Activated T-cell treated with anti-CD3 and anti-CD28 coated beads, Interleukin-2, amount 50 U/mL, for 1 hour (primary cell): ENCODE measurements at regions not wholly inside any gene's neighbourhood (a gene's known extent, or its start where the extent isn't known, plus 50 kb on each side); places are given as distances from the start of the nearest gene placed in this dataset.
"Not testable (repeated sequence)": the region's sequence is repeated elsewhere in the genome, so short reads cannot be mapped to it uniquely, and the experiment has no call there.

Experiments
- DNase-seq: peaks from one replicate; pipeline ENCODE4 v3.0.0-alpha.2; 2020

GRCh38 chr20:50345712-50346373 is 155.2 kb downstream of the CEBPB start:
- DNase-seq: no peak

GRCh38 chr20:50346374-50347283 is 156.0 kb downstream of the CEBPB start:
- no peak for DNase-seq

DNA sequence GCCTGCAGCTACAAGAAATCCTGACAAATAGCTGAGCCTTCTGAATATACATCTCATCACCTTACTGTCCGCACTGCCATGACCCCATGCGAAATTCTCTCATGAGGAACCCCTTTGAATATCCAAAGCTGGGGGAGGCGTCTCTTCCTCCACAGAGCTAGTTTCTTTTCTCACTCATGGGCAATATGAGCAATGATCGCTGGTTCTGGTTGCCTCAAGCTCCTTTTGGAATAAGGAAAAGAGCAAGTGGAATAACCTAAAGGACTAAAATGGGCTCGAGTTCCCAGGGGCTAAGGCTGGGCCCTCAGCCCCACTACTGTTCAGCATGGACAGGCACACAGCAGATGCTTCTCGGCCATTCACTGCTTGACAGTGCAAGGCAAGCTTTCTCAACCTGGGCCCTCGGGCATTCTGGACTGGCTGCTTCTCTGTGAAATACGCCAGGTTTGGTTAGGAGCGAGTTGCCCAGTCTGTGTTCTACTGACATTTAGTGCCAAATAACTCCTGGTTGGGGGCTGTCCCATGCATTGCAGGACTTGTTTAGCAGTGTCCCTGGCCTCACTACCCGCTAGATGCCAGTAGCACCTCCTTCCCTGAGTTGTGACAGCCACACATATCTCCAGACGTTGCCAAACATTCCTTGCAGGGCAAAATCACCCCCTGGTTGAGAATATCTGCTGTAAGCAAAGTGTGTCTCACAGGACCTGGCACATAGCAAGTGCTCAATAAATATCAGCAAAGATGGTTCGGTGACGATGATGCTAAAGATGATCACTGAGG is 156.8 kb downstream of the CEBPB start:
- no peak for DNase-seq

GRCh38 chr20:50348096-50348495 is 157.5 kb downstream of the CEBPB start:
- no peak for DNase-seq

DNA sequence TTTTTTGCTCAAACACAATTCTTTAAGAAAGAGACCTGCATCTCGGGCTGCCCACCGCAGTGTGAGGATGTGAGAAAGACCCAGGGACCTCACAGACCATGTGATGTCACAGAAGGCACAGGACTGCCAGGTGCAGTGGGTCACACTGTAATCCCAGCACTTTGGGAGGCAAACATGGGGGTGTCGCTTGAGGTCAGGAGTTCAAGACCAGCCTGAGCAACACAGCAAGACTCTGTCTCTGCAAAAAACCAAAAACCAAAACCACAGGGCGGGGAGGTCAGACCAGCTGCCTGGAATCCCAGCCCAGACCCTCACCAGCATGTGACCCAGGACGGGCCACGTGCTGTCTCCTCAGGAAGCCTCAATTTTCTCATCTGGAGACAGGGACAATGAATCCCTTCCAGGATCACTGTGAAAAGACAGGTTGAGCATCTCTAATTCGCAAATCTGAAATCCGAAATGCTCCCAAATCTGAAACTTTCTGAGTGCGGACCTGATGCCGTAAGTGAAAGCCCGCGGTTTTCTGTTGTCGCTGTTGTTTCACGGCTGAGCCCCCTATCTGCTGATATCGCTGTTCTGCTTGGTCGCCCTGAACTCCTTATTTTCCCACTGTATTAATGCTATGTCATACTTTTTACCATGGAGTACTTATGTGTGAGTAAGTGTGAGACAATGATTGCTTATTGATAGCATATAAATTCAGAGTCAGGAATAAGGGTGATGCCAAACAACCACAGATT is 159.5 kb upstream of the PTPN1 start:
- no peak for DNase-seq

DNA sequence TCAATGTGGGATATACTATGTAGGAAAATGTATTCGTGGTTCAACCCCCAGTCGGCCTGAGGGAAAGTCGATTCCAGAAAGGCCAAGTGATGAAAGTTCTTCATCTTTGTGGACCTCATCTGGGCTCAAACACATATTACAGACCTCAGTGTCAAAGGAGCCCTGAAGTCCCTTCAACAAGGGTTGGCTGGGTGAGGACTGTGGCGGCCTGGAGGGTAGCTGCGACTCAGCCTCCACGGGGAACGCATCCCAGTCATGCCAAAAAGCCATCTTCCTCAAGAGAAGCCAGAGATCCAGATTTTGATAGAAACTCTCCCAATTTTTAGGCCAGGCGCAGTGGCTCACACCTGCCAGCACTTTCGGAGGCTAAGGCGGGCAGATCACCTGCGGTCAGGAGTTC is 158.6 kb upstream of the PTPN1 start:
- DNase-seq: no peak

GRCh38 chr20:50353289-50353961 is 156.8 kb upstream of the PTPN1 start:
- no peak for DNase-seq

- DNase-seq: no peak
These were observed 155.2 kb upstream of the PTPN1 start for GRCh38 chr20:50354721-50355589.

- DNase-seq: no peak
These were observed 154.3 kb upstream of the PTPN1 start for GRCh38 chr20:50355590-50356524.

- DNase-seq: no peak
These were observed 153.7 kb upstream of the PTPN1 start for GRCh38 chr20:50356525-50356885.

GRCh38 chr20:50356962-50357782 is 153.0 kb upstream of the PTPN1 start:
- DNase-seq: no peak

DNA sequence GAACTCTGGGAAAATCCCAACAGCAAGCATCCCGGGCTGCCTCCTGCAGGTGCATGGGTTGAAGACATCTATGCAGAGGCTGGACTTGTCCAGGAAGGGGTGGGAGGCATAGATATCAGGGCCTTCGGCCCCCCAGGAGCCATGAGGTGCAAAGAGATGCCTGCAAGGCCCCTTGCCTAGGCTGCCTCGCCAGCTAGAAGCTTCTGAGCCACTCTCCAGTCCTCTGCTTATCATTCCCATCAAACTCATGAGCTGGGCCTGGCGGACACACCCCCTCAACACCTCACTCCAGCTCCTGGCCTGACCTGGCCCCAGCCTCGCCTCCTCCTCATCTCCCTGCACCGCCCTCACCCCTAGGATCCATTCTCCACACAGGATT is 152.4 kb upstream of the PTPN1 start:
- no peak for DNase-seq

- DNase-seq: no peak
These were observed 152.0 kb upstream of the PTPN1 start for GRCh38 chr20:50358166-50358565.

- no peak for DNase-seq
These were observed 151.2 kb upstream of the PTPN1 start for GRCh38 chr20:50358971-50359370.

- DNase-seq: no peak
These were observed 150.5 kb upstream of the PTPN1 start for GRCh38 chr20:50359607-50360217.

- no peak for DNase-seq
These were observed 149.9 kb upstream of the PTPN1 start for GRCh38 chr20:50360218-50360672.

DNA sequence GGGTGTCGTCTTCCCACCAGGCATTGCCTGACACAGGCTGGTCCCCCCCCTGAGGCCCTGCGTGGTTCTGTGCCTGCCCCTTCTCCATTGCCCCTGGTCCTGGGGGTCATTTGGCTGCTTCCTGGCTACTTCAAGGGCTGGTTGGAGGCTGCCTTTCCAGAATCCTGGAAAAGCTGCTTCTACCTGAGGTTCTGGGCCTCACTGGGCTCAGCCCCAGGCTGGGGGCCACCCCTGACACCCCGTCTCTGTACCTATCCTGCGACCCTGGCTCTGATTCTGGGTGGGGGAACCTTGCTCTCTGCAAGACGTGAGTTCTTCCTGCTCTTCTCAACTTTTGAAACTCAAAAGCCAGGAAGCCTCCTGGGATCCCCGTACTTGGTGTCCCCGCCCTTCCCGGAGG is 149.3 kb upstream of the PTPN1 start:
- DNase-seq: no peak

DNA sequence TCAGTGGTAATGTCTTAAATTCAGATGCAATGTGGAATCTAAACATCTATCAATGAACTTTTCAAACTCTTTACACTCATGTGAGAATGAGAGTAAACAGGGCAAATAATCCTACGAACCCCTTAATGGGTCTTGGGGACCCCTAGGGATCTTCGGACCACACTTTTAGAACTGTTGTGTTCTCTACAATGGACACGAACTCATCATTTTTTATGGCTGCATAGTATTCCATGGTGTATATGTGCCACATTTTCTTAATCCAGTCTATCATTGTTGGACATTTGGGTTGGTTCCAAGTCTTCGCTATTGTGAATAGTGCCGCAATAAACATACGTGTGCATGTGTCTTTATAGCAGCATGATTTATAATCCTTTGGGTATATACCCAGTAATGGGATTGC is 148.0 kb upstream of the PTPN1 start:
- not testable (repeated sequence) for DNase-seq

DNA sequence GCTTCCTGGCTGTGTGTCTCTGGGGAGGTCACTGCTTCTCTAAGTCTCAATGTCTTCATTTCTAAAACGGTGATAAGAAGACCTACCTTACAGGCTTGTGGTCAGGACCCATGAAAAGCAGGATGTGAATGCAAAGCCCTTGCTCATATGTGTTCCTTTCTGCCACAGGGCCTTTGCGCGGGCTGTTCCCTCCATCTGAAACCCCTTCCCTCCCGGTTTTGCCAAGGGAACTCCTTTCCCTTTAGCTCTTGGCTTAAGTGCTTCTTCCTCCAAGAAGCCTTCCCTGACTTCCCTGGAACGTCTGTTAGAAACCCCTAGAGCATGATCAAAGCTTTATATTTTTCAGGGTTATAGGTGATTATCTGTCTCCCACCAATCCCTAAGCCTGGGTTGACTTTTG is 147.2 kb upstream of the PTPN1 start:
- DNase-seq: no peak
